Lower leg skin (tissue), 4 donors: ENCODE measurements at regions not wholly inside any gene's neighbourhood (a gene's known extent, or its start where the extent isn't known, plus 50 kb on each side); places are given as distances from the start of the nearest gene placed in this dataset.

Experiments
- DNase-seq, 2 donors: peaks; one replicate each; pipeline ENCODE4 v3.0.0-alpha.2; 2019; ENCODE audit warnings: low spot score in 2 of 2
- H3K4me3 ChIP-seq: fragments of 200-600 bp; sonication (generic); 2 replicates; pipeline ENCODE4 v1.5.1; 2017; ENCODE audit warnings: mild to moderate bottlenecking, low read depth; ENCODE audit not compliant: poor library complexity, severe bottlenecking
- CTCF ChIP-seq, 3 donors: fragments of 450-650 bp; IDR thresholded peaks; one replicate each; pipeline ENCODE4 v1.5.1; 2016; ENCODE audit warnings: antibody characterized with exemption in 3 of 3, mild to moderate bottlenecking in 3 of 3, moderate library complexity in 2 of 3
- POLR2A ChIP-seq, 2 donors: fragments of 450-650 bp; IDR thresholded peaks; one replicate each; pipeline ENCODE4 v1.6.1; 2016 to 2017; ENCODE audit warnings: antibody characterized with exemption in 2 of 2, mild to moderate bottlenecking in 1 of 2, moderate library complexity in 1 of 2
- WGBS, 2 donors: methylation state at CpG; one replicate each; pipeline ENCODE4 v1.1.5; 2018; 5-methylcytosine and 5-hydroxymethylcytosine counted together
- intact Hi-C: fragments of 100-400 bp; cut with DNase I; formaldehyde crosslinking; loops from one replicate; pipeline ENCODE4 v1.15.0; 2023; ENCODE audit warnings: low total_unique reads

- DNase-seq, result peak in 1 of 2 donors; percentile 46
- intact Hi-C loops, result no loop called here
- no peak for TF ChIP-seq POLR2A (IDR thresholded peaks at IDR 0.05)
- no peak for TF ChIP-seq CTCF (IDR thresholded peaks at IDR 0.05)
- WGBS, 2 donors, result 65 to 67% methylated on average over 15 of the region's 15 CpGs
- H3K4me3 ChIP-seq, result no peak overlapping the region
Observed at GRCh38 chr11:116504541-116505297, 268.1 kb downstream of the BUD13 start.

- intact Hi-C loops, result no loop called here
- WGBS, 2 donors, result 82 to 90% methylated on average over 10 of the region's 10 CpGs
- H3K4me3 ChIP-seq, result no peak overlapping the region
- TF ChIP-seq CTCF (IDR thresholded peaks at IDR 0.05) (no peak), POLR2A (IDR thresholded peaks at IDR 0.05) (no peak)
- DNase-seq, result peak in 1 of 2 donors; percentile 40
Observed at GRCh38 chr11:116503216-116504160, 269.3 kb downstream of the BUD13 start.

GRCh38 chr11:116502641-116503061 lies 270.1 kb downstream of the BUD13 start:
- TF ChIP-seq CTCF (IDR thresholded peaks at IDR 0.05) (no peak), POLR2A (IDR thresholded peaks at IDR 0.05) (no peak)
- intact Hi-C loops, result no loop called here
- WGBS, 2 donors, result 86% methylated on average over 4 to 6 of the region's 6 CpGs
- no peak overlapping the region for H3K4me3 ChIP-seq
- peak in 1 of 2 donors; percentile 72 for DNase-seq

- DNase-seq, result peak in 1 of 2 donors; percentile 28
- TF ChIP-seq CTCF (IDR thresholded peaks at IDR 0.05) (no peak), POLR2A (IDR thresholded peaks at IDR 0.05) (no peak)
Observed at GRCh38 chr11:116501728-116502127, 271.1 kb downstream of the BUD13 start.

GRCh38 chr11:116500947-116501602 lies 271.7 kb downstream of the BUD13 start:
- 20 to 22% methylated on average over 18 of the region's 18 CpGs for WGBS, 2 donors
- intact Hi-C loops, result no loop called here
- DNase-seq, result peak in 1 of 2 donors; percentile 57
- H3K4me3 ChIP-seq, result no peak overlapping the region
- TF ChIP-seq POLR2A (IDR thresholded peaks at IDR 0.05) (no peak), CTCF (IDR thresholded peaks at IDR 0.05) (no peak)

More at GRCh38 chr11:116501728-116502127, 271.1 kb downstream of the BUD13 start:
- no peak overlapping the region for H3K4me3 ChIP-seq
- intact Hi-C loops, result no loop called here
- 66 to 68% methylated on average over 7 of the region's 7 CpGs for WGBS, 2 donors
